ENCODE measurements at regions not wholly inside any gene's neighbourhood (a gene's known extent, or its start where the extent isn't known, plus 50 kb on each side); places are given as distances from the start of the nearest gene placed in this dataset.

- H3K9me3 Mint-ChIP-seq: peaks cover 1 to 24% (median 10%) of the 10 kb centered on the region in 11 donors
- ChIA-PET CTCF (no interaction called here), POLR2A (no interaction called here)
- H3K4me3 ChIP-seq (ENCODE audit: low read length): no peak overlapping the region
- no peaks in the 10 kb centered on the region for H3K36me3 ChIP-seq (ENCODE audit: control insufficient read depth in 2 of 3, insufficient read depth in 3 of 3, low read length in 3 of 3)
- no peaks in the 10 kb centered on the region for H3K4me1 ChIP-seq (ENCODE audit: control insufficient read depth in 2 of 2, insufficient read depth in 2 of 2, low read length in 2 of 2)
- no peak overlapping the region for H3K27ac Mint-ChIP-seq
- no peaks in the 10 kb centered on the region for H3K9me3 ChIP-seq (ENCODE audit: control insufficient read depth in 2 of 3, low read length in 3 of 3)
- H3K4me3 Mint-ChIP-seq: no peak overlapping the region
- no peaks in the 10 kb centered on the region for H3K27me3 Mint-ChIP-seq
- intact Hi-C loops (cut with micrococcal nuclease): no loop called here
- H3K27me3 ChIP-seq (ENCODE audit: control insufficient read depth in 2 of 2, insufficient read depth in 2 of 2, low read length in 2 of 2): no peaks in the 10 kb centered on the region
- no peak for ATAC-seq
- peaks cover 0 to 4% (median 0%) of the 10 kb centered on the region in 5 donors for H3K36me3 Mint-ChIP-seq
- no peak overlapping the region for H3K27ac ChIP-seq (ENCODE audit: low read depth, low read length)
- no peak for DNase-seq
- H3K4me1 Mint-ChIP-seq: no peaks in the 10 kb centered on the region
These were observed 213.7 kb downstream of the SAMD5 start for GRCh38 chr6:147722158-147722557.

- Mint-ChIP-seq H3K27me3 (peaks cover 0 to 4% (median 0%) of the 10 kb centered on the region in 5 donors), H3K36me3 (peaks cover 0 to 4% (median 0%) of the 10 kb centered on the region in 5 donors), H3K4me3 (no peak overlapping the region), H3K27ac (no peak overlapping the region), H3K4me1 (no peaks in the 10 kb centered on the region), H3K9me3 (peaks cover 0 to 24% (median 8%) of the 10 kb centered on the region in 11 donors)
- H3K36me3 ChIP-seq (ENCODE audit: control insufficient read depth in 2 of 3, insufficient read depth in 3 of 3, low read length in 3 of 3): no peaks in the 10 kb centered on the region
- H3K27ac ChIP-seq (ENCODE audit: low read depth, low read length): no peak overlapping the region
- H3K4me3 ChIP-seq (ENCODE audit: low read length): no peak overlapping the region
- ATAC-seq (no peak), DNase-seq (no peak)
- POLR2A ChIA-PET: no interaction called here
- H3K4me1 ChIP-seq (ENCODE audit: control insufficient read depth in 2 of 2, insufficient read depth in 2 of 2, low read length in 2 of 2): no peaks in the 10 kb centered on the region
- H3K27me3 ChIP-seq (ENCODE audit: control insufficient read depth in 2 of 2, insufficient read depth in 2 of 2, low read length in 2 of 2): no peaks in the 10 kb centered on the region
- CTCF ChIA-PET: no interaction called here
- no peaks in the 10 kb centered on the region for H3K9me3 ChIP-seq (ENCODE audit: control insufficient read depth in 2 of 3, low read length in 3 of 3)
- intact Hi-C loops (cut with micrococcal nuclease): no loop called here
These were observed 216.0 kb downstream of the SAMD5 start for GRCh38 chr6:147724454-147724853.

GRCh38 chr6:147726342-147726741, 217.9 kb downstream of the SAMD5 start:
- intact Hi-C loops (cut with micrococcal nuclease): no loop called here
- H3K27me3 Mint-ChIP-seq: peaks cover 0 to 4% (median 0%) of the 10 kb centered on the region in 5 donors
- DNase-seq (no peak), ATAC-seq (no peak)
- Histone ChIP-seq H3K27me3 (ENCODE audit: control insufficient read depth in 2 of 2, insufficient read depth in 2 of 2, low read length in 2 of 2) (no peaks in the 10 kb centered on the region), H3K4me3 (ENCODE audit: low read length) (no peak overlapping the region), H3K9me3 (ENCODE audit: control insufficient read depth in 2 of 3, low read length in 3 of 3) (no peaks in the 10 kb centered on the region), H3K27ac (ENCODE audit: low read depth, low read length) (no peak overlapping the region), H3K4me1 (ENCODE audit: control insufficient read depth in 2 of 2, insufficient read depth in 2 of 2, low read length in 2 of 2) (no peaks in the 10 kb centered on the region), H3K36me3 (ENCODE audit: control insufficient read depth in 2 of 3, insufficient read depth in 3 of 3, low read length in 3 of 3) (no peaks in the 10 kb centered on the region)
- H3K4me3 Mint-ChIP-seq: no peak overlapping the region
- H3K9me3 Mint-ChIP-seq: peaks cover 0 to 21% (median 10%) of the 10 kb centered on the region in 11 donors
- H3K36me3 Mint-ChIP-seq: peaks cover 0 to 4% (median 0%) of the 10 kb centered on the region in 5 donors
- ChIA-PET CTCF (no interaction called here), POLR2A (no interaction called here)
- no peaks in the 10 kb centered on the region for H3K4me1 Mint-ChIP-seq
- H3K27ac Mint-ChIP-seq: no peak overlapping the region

- ChIA-PET POLR2A (no interaction called here), CTCF (no interaction called here)
- peaks cover 0 to 4% (median 0%) of the 10 kb centered on the region in 5 donors for H3K27me3 Mint-ChIP-seq
- ATAC-seq: no peak
- peaks cover 0 to 5% (median 1%) of the 10 kb centered on the region in 11 donors for H3K9me3 Mint-ChIP-seq
- no peaks in the 10 kb centered on the region for H3K4me1 ChIP-seq (ENCODE audit: control insufficient read depth in 2 of 2, insufficient read depth in 2 of 2, low read length in 2 of 2)
- H3K27me3 ChIP-seq (ENCODE audit: control insufficient read depth in 2 of 2, insufficient read depth in 2 of 2, low read length in 2 of 2): no peaks in the 10 kb centered on the region
- no peak for DNase-seq
- no peaks in the 10 kb centered on the region for H3K9me3 ChIP-seq (ENCODE audit: control insufficient read depth in 2 of 3, low read length in 3 of 3)
- no peak overlapping the region for H3K4me3 ChIP-seq (ENCODE audit: low read length)
- peaks cover 0 to 4% (median 0%) of the 10 kb centered on the region in 5 donors for H3K36me3 Mint-ChIP-seq
- intact Hi-C loops (cut with micrococcal nuclease): no loop called here
- no peak overlapping the region for H3K4me3 Mint-ChIP-seq
- no peaks in the 10 kb centered on the region for H3K4me1 Mint-ChIP-seq
- no peak overlapping the region for H3K27ac Mint-ChIP-seq
- H3K27ac ChIP-seq (ENCODE audit: low read depth, low read length): no peak overlapping the region
- H3K36me3 ChIP-seq (ENCODE audit: control insufficient read depth in 2 of 3, insufficient read depth in 3 of 3, low read length in 3 of 3): no peaks in the 10 kb centered on the region
These were observed 220.4 kb downstream of the SAMD5 start for GRCh38 chr6:147728903-147729302.

DNA sequence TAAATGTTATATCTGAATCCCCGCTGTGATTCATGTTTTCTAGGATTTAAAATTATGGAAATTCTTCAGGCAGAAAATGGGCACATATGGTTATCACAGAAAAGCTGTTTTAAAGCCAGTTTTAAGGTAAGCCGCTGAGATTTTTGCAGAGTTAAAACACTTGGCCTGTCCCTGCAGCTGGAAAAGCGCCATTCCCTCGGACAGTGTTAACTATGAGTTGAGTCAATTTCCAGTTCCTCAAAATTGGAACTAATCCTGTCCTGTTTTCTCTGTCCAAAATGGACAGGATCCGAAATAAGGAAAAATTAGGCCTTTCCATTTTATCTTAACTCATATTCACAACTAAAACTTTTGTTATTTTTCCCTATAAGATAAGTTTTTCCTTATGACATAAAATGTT, 225.2 kb downstream of the SAMD5 start:
- peaks cover 0 to 9% (median 8%) of the 10 kb centered on the region in 5 donors for H3K27me3 Mint-ChIP-seq
- no peak overlapping the region for H3K4me3 Mint-ChIP-seq
- POLR2A ChIA-PET: no interaction called here
- H3K4me1 Mint-ChIP-seq: no peaks in the 10 kb centered on the region
- Histone ChIP-seq H3K9me3 (ENCODE audit: control insufficient read depth in 2 of 3, low read length in 3 of 3) (no peaks in the 10 kb centered on the region), H3K27me3 (ENCODE audit: control insufficient read depth in 2 of 2, insufficient read depth in 2 of 2, low read length in 2 of 2) (no peaks in the 10 kb centered on the region), H3K36me3 (ENCODE audit: control insufficient read depth in 2 of 3, insufficient read depth in 3 of 3, low read length in 3 of 3) (no peaks in the 10 kb centered on the region), H3K27ac (ENCODE audit: low read depth, low read length) (no peak overlapping the region), H3K4me1 (ENCODE audit: control insufficient read depth in 2 of 2, insufficient read depth in 2 of 2, low read length in 2 of 2) (no peaks in the 10 kb centered on the region), H3K4me3 (ENCODE audit: low read length) (no peak overlapping the region)
- CTCF ChIA-PET: no interaction called here
- H3K27ac Mint-ChIP-seq: no peak overlapping the region
- peaks cover 0 to 5% (median 0%) of the 10 kb centered on the region in 11 donors for H3K9me3 Mint-ChIP-seq
- ATAC-seq (no peak), DNase-seq (no peak)
- H3K36me3 Mint-ChIP-seq: peaks cover 0 to 4% (median 0%) of the 10 kb centered on the region in 5 donors
- intact Hi-C loops (cut with micrococcal nuclease): no loop called here

DNA sequence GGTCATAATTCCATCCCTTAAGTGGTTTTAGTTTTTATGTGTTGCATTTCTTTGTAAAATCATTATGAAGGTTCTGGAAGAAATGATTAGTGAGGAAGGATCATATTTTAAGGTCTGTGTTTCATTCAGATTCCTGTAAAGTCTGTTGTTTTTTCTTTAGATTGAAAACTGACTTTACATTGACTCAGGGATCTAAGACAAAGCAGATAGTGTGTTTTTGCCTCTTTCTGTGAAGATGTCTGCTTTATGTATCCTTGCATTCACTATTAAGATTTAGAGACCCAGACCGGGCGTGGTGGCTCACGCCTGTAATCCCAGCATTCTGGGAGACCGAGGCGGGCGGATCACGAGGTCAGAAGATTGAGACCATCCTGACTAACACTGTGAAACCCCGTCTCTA, 225.7 kb downstream of the SAMD5 start:
- Mint-ChIP-seq H3K27me3 (peaks cover 0 to 9% (median 8%) of the 10 kb centered on the region in 5 donors), H3K4me3 (no peak overlapping the region), H3K36me3 (peaks cover 0 to 4% (median 0%) of the 10 kb centered on the region in 5 donors), H3K9me3 (peaks cover 0 to 5% (median 0%) of the 10 kb centered on the region in 11 donors), H3K4me1 (no peaks in the 10 kb centered on the region), H3K27ac (no peak overlapping the region)
- CTCF ChIA-PET: no interaction called here
- no peak overlapping the region for H3K27ac ChIP-seq (ENCODE audit: low read depth, low read length)
- no peaks in the 10 kb centered on the region for H3K4me1 ChIP-seq (ENCODE audit: control insufficient read depth in 2 of 2, insufficient read depth in 2 of 2, low read length in 2 of 2)
- H3K27me3 ChIP-seq (ENCODE audit: control insufficient read depth in 2 of 2, insufficient read depth in 2 of 2, low read length in 2 of 2): no peaks in the 10 kb centered on the region
- H3K9me3 ChIP-seq (ENCODE audit: control insufficient read depth in 2 of 3, low read length in 3 of 3): no peaks in the 10 kb centered on the region
- intact Hi-C loops (cut with micrococcal nuclease): no loop called here
- POLR2A ChIA-PET: no interaction called here
- DNase-seq (no peak), ATAC-seq (no peak)
- no peak overlapping the region for H3K4me3 ChIP-seq (ENCODE audit: low read length)
- no peaks in the 10 kb centered on the region for H3K36me3 ChIP-seq (ENCODE audit: control insufficient read depth in 2 of 3, insufficient read depth in 3 of 3, low read length in 3 of 3)

DNA sequence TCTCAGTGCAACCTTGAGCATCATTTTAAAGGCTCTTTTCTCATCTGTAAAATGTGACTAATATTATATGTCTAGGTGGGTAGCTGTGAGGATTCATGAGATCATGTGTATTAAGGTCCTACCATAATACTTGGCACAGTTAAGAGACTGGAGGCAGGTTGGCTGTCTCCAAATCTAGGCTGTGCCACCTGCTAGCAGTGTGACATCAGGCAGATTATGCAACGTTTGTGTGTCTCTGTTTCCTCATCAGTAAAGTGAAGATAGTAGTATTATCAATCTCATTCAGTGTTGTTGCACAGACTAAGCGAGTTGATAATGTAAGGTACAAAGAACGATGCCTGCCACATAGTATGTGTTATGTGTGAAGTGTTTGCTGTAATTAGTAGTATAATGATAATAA, 227.4 kb downstream of the SAMD5 start:
- no peak overlapping the region for H3K27ac ChIP-seq (ENCODE audit: low read depth, low read length)
- H3K9me3 Mint-ChIP-seq: peaks cover 0 to 1% (median 0%) of the 10 kb centered on the region in 11 donors
- H3K27ac Mint-ChIP-seq: no peak overlapping the region
- H3K4me3 Mint-ChIP-seq: no peak overlapping the region
- peaks cover 0 to 9% (median 8%) of the 10 kb centered on the region in 5 donors for H3K27me3 Mint-ChIP-seq
- intact Hi-C loops (cut with micrococcal nuclease): no loop called here
- no peaks in the 10 kb centered on the region for H3K36me3 Mint-ChIP-seq
- H3K4me1 Mint-ChIP-seq: no peaks in the 10 kb centered on the region
- DNase-seq (no peak), ATAC-seq (no peak)
- no peak overlapping the region for H3K4me3 ChIP-seq (ENCODE audit: low read length)
- CTCF ChIA-PET: no interaction called here
- H3K4me1 ChIP-seq (ENCODE audit: control insufficient read depth in 2 of 2, insufficient read depth in 2 of 2, low read length in 2 of 2): no peaks in the 10 kb centered on the region
- no peaks in the 10 kb centered on the region for H3K27me3 ChIP-seq (ENCODE audit: control insufficient read depth in 2 of 2, insufficient read depth in 2 of 2, low read length in 2 of 2)
- POLR2A ChIA-PET: no interaction called here
- H3K36me3 ChIP-seq (ENCODE audit: control insufficient read depth in 2 of 3, insufficient read depth in 3 of 3, low read length in 3 of 3): no peaks in the 10 kb centered on the region
- H3K9me3 ChIP-seq (ENCODE audit: control insufficient read depth in 2 of 3, low read length in 3 of 3): no peaks in the 10 kb centered on the region

Measured in naive thymus-derived CD4-positive, alpha-beta T cell (primary cell).